Mucosa of descending colon (tissue), 3 donors: ENCODE measurements at regions not wholly inside any gene's neighbourhood (a gene's known extent, or its start where the extent isn't known, plus 50 kb on each side); places are given as distances from the start of the nearest gene placed in this dataset.
A peak's percentile ranks its signal among the peaks of the same experiment; 100 is the strongest.
"Not testable (repeated sequence)": the region's sequence is repeated elsewhere in the genome, so short reads cannot be mapped to it uniquely, and the experiment has no call there.

Experiments
- ATAC-seq: fragments of 200-7000 bp; cut with Tn5 transposase; one replicate; pipeline ENCODE4 v1.9.1; 2020; ENCODE audit warnings: mild to moderate bottlenecking, moderate library complexity
- DNase-seq, 3 donors: peaks; one replicate each; pipeline ENCODE4 v3.0.0-alpha.2; 2020
- H3K36me3 ChIP-seq: fragments of 200-600 bp; one replicate; pipeline ENCODE4 v1.8.0; 2021; ENCODE audit warnings: low read depth, mild to moderate bottlenecking
- H3K4me1 ChIP-seq: fragments of 200-600 bp; one replicate; pipeline ENCODE4 v1.8.0; 2021; ENCODE audit warnings: low read depth, mild to moderate bottlenecking
- H3K4me3 ChIP-seq: fragments of 200-600 bp; one replicate; pipeline ENCODE4 v1.8.0; 2021; ENCODE audit warnings: mild to moderate bottlenecking
- H3K9me3 ChIP-seq: fragments of 200-600 bp; one replicate; pipeline ENCODE4 v1.8.0; 2021; ENCODE audit warnings: mild to moderate bottlenecking
- CTCF ChIP-seq: fragments of 200-600 bp; IDR thresholded peaks from one replicate; pipeline ENCODE4 v1.8.0; 2022; ENCODE audit warnings: antibody characterized with exemption, mild to moderate bottlenecking
- intact Hi-C, 2 donors: fragments of 100-400 bp; cut with DNase I in 1 of 2; cut with micrococcal nuclease in 1 of 2; formaldehyde crosslinking; loops; one replicate each; pipeline versions ENCODE4 v1.11.0 to v1.11.1; 2022; cut with DNase I, micrococcal nuclease
- donor health status: DM: no; HTN: no; CAD: no; lungs with moderate emphysema.
- donor health status: DM: no; HTN: no; CAD: no.
- donor health status: DM: no; HTN: yes; CAD: no.

- peak in 2 of 3 donors; percentile 36 to 71 for DNase-seq
- H3K36me3 ChIP-seq, H3K9me3 ChIP-seq, H3K4me3 ChIP-seq, intact Hi-C loops, H3K4me1 ChIP-seq: not testable (repeated sequence)
- ATAC-seq: peak; percentile 52
- peak; percentile 64 for TF ChIP-seq CTCF
These were observed 73.9 kb upstream of the SEC14L1 start for GRCh38 chr17:77066726-77067409.

- Histone ChIP-seq H3K9me3 (no peaks in the 10 kb centered on the region), H3K36me3 (no peaks in the 10 kb centered on the region), H3K4me3 (no peak overlapping the region), H3K4me1 (no peaks in the 10 kb centered on the region)
- TF ChIP-seq CTCF: no peak
- DNase-seq: no peak
- intact Hi-C loops: no loop called here
- no peak for ATAC-seq
These were observed 71.9 kb upstream of the SEC14L1 start for GRCh38 chr17:77068915-77069314.

GRCh38 chr17:77070888-77071279 is 69.9 kb upstream of the SEC14L1 start:
- ATAC-seq: no peak
- Histone ChIP-seq H3K4me3 (no peak overlapping the region), H3K9me3 (no peaks in the 10 kb centered on the region), H3K4me1 (no peaks in the 10 kb centered on the region), H3K36me3 (no peaks in the 10 kb centered on the region)
- intact Hi-C loops: loop anchor here in 1 of 2 donors (5.0 kb wide), 1 partner anchor 209 kb away; no protein-coding TSS in a partner anchor
- no peak for TF ChIP-seq CTCF
- no peak for DNase-seq

GRCh38 chr17:77071925-77072490 is 68.8 kb upstream of the SEC14L1 start:
- no peaks in the 10 kb centered on the region for H3K36me3 ChIP-seq
- no peaks in the 10 kb centered on the region for H3K4me1 ChIP-seq
- H3K4me3 ChIP-seq: no peak overlapping the region
- no peaks in the 10 kb centered on the region for H3K9me3 ChIP-seq
- DNase-seq: no peak
- intact Hi-C loops: loop anchor here in 1 of 2 donors (5.0 kb wide), 1 partner anchor 210 kb away; no protein-coding TSS in a partner anchor
- no peak for ATAC-seq
- TF ChIP-seq CTCF: no peak

GRCh38 chr17:77072670-77073069 is 68.1 kb upstream of the SEC14L1 start:
- Histone ChIP-seq H3K4me1 (no peaks in the 10 kb centered on the region), H3K9me3 (no peaks in the 10 kb centered on the region), H3K36me3 (no peaks in the 10 kb centered on the region), H3K4me3 (no peak overlapping the region)
- intact Hi-C loops: loop anchor here in 1 of 2 donors (5.0 kb wide), 1 partner anchor 210 kb away; no protein-coding TSS in a partner anchor
- ATAC-seq: no peak
- DNase-seq: no peak
- TF ChIP-seq CTCF: no peak
